ENCODE measurements at regions not wholly inside any gene's neighbourhood (a gene's known extent, or its start where the extent isn't known, plus 50 kb on each side); places are given as distances from the start of the nearest gene placed in this dataset.

DNA sequence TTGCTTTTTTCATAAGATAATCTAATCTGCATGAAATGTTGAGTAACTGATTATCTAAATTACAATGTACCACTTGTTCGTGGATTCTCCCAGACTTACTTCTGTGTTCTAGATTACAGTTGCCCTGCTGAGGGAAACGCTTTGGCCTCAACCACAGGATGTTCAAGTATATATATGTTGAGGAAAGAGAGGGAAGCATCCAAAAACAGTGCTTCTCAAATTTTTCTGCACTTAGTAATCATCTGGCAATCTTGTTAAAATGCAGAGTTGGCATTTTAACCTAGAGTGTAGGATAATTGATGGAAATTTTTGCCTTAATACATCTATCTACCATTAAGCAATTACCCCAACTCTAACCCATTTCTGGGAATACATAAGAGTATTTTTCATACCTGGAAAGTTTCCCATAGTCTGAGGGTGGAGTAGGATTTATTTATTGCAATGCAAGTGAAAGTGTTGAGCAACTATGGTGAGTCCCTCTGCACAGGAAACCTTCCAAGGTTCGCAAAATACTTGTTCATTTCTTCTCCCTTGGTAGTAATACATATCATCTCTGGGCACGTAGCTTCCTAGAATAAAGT, 59.6 kb upstream of the C1GALT1 start:
- no peak for DNase-seq

GRCh38 chr7:7125963-7126362, 56.4 kb upstream of the C1GALT1 start:
- DNase-seq: no peak

DNA sequence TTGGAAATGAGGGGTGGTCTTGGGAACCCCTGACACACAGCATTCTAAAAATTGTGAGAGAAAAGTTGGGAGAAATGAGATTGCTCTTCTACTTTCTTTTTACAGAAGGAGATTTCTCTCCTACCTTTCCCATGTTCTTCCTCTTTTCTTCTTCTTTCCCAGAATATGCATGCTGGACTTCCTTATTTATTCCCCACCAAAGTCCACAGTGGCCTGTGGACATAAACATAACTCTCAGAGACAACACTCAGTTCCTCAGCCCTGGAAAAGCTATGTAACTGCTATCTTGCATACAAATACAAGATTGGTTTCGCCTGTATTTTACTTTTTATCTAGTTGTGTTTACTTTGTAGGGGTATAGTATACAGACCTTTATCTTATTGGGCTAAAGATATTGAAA, 54.6 kb upstream of the C1GALT1 start:
- no peak for DNase-seq

GRCh38 chr7:7129381-7129780, 53.0 kb upstream of the C1GALT1 start:
- no peak for DNase-seq

GRCh38 chr7:7131273-7131672, 51.1 kb upstream of the C1GALT1 start:
- no peak for DNase-seq

Measured in RPMI8226 (cell line).